Loucy (cell line): ENCODE measurements at regions not wholly inside any gene's neighbourhood (a gene's known extent, or its start where the extent isn't known, plus 50 kb on each side); places are given as distances from the start of the nearest gene placed in this dataset.

Experiments used
- H2AFZ ChIP-seq: fragments of 200-600 bp; sonication (generic); 2 replicates; pipeline ENCODE4 v1.6.0; 2016; ENCODE audit warnings: antibody characterized with exemption, mild to moderate bottlenecking, low read length, moderate library complexity
- H3F3A ChIP-seq: fragments of 200-600 bp; 2 replicates; pipeline ENCODE4 v1.6.0; 2016; ENCODE audit warnings: antibody characterized with exemption, low read depth, mild to moderate bottlenecking
- H3K27me3 ChIP-seq: fragments of 200-600 bp; sonication (generic); 2 replicates; pipeline ENCODE4 v1.6.1; 2014; ENCODE audit warnings: low read length, mild to moderate bottlenecking; ENCODE audit not compliant: insufficient read depth, poor library complexity, severe bottlenecking
- H3K36me3 ChIP-seq: fragments of 200-600 bp; sonication (generic); 2 replicates; pipeline ENCODE4 v1.6.1; 2016; ENCODE audit warnings: low read length; ENCODE audit not compliant: insufficient read depth
- H3K4me1 ChIP-seq: fragments of 200-600 bp; sonication (generic); 2 replicates; pipeline ENCODE4 v1.5.1; 2014; ENCODE audit warnings: low read length, mild to moderate bottlenecking; ENCODE audit not compliant: insufficient read depth, poor library complexity, severe bottlenecking
- H3K4me2 ChIP-seq: fragments of 200-600 bp; sonication (generic); 2 replicates; pipeline ENCODE4 v1.6.0; 2014; ENCODE audit warnings: antibody characterized with exemption, low read length, low read depth, mild to moderate bottlenecking; ENCODE audit not compliant: poor library complexity, severe bottlenecking
- H3K4me3 ChIP-seq: fragments of 200-600 bp; sonication (generic); 2 replicates; pipeline ENCODE4 v1.5.1; 2014; ENCODE audit warnings: low read length, mild to moderate bottlenecking, mixed read lengths; ENCODE audit not compliant: poor library complexity, severe bottlenecking
- H3K79me2 ChIP-seq: fragments of 200-600 bp; sonication (generic); 2 replicates; pipeline ENCODE4 v1.6.1; 2014; ENCODE audit warnings: low read length; ENCODE audit not compliant: insufficient read depth
- H3K9ac ChIP-seq: fragments of 200-600 bp; sonication (generic); 2 replicates; pipeline ENCODE4 v1.6.0; 2014; ENCODE audit warnings: mild to moderate bottlenecking, low read depth, low read length, moderate library complexity; ENCODE audit not compliant: poor library complexity, severe bottlenecking
- H3K9me2 ChIP-seq: fragments of 200-600 bp; sonication (generic); replicated peaks from 2 replicates; pipeline ENCODE4 v1.6.1; 2016; ENCODE audit warnings: low read depth, low read length, mixed read lengths
- H3K9me3 ChIP-seq: fragments of 200-600 bp; sonication (generic); 2 replicates; pipeline ENCODE4 v1.6.1; 2014; ENCODE audit warnings: mild to moderate bottlenecking, antibody characterized with exemption, low read length, low read depth; ENCODE audit not compliant: insufficient read depth
- H4K20me1 ChIP-seq: fragments of 200-600 bp; sonication (generic); 2 replicates; pipeline ENCODE4 v1.6.0; 2014; ENCODE audit warnings: antibody characterized with exemption, low read length, mild to moderate bottlenecking; ENCODE audit not compliant: insufficient read depth, poor library complexity, severe bottlenecking
- CTCF ChIP-seq: fragments of 200-600 bp; sonication (generic); conservative IDR thresholded peaks from 2 replicates; pipeline ENCODE4 v1.5.1; 2014; ENCODE audit warnings: mild to moderate bottlenecking, antibody characterized with exemption, low read length
- EZH2phosphoT487 ChIP-seq: fragments of 200-600 bp; IDR thresholded peaks from 2 replicates; pipeline ENCODE4 v1.6.1; 2018; ENCODE audit warnings: antibody characterized with exemption, mild to moderate bottlenecking, moderate library complexity, borderline replicate concordance

- Histone ChIP-seq H3K27me3 (no peaks in the 10 kb centered on the region), H3K9me3 (no peaks in the 10 kb centered on the region), H3K4me1 (peaks cover 21% of the 10 kb centered on the region), H4K20me1 (no peaks in the 10 kb centered on the region), H3K4me3 (no peak overlapping the region), H3K9ac (peak overlapping the region; percentile 45), H3K79me2 (no peaks in the 10 kb centered on the region), H3F3A (no peaks in the 10 kb centered on the region), H3K36me3 (no peaks in the 10 kb centered on the region), H3K9me2 (no peaks in the 10 kb centered on the region), H3K4me2 (peak overlapping the region; percentile 41), H2AFZ (peak overlapping the region; percentile 81)
- TF ChIP-seq EZH2phosphoT487 (no peak), CTCF (peak; percentile 87)
These were observed 64.0 kb upstream of the HMCN1 start for GRCh38 chr1:185670187-185670627.

GRCh38 chr1:185668013-185668412 is 66.2 kb upstream of the HMCN1 start:
- H4K20me1 ChIP-seq, result no peaks in the 10 kb centered on the region
- no peak overlapping the region for H3K9ac ChIP-seq
- TF ChIP-seq EZH2phosphoT487 (no peak), CTCF (no peak)
- no peaks in the 10 kb centered on the region for H3K9me3 ChIP-seq
- peaks cover 18% of the 10 kb centered on the region for H3K4me1 ChIP-seq
- H3K79me2 ChIP-seq, result no peaks in the 10 kb centered on the region
- no peak overlapping the region for H3K4me3 ChIP-seq
- H2AFZ ChIP-seq, result no peak overlapping the region
- no peaks in the 10 kb centered on the region for H3F3A ChIP-seq
- no peaks in the 10 kb centered on the region for H3K9me2 ChIP-seq
- H3K27me3 ChIP-seq, result no peaks in the 10 kb centered on the region
- no peaks in the 10 kb centered on the region for H3K36me3 ChIP-seq
- H3K4me2 ChIP-seq, result no peak overlapping the region

- Histone ChIP-seq H3K4me1 (peaks cover 15% of the 10 kb centered on the region), H3K9me2 (no peaks in the 10 kb centered on the region), H4K20me1 (no peaks in the 10 kb centered on the region), H3K27me3 (no peaks in the 10 kb centered on the region), H3K9ac (no peak overlapping the region), H3K4me2 (no peak overlapping the region), H3K36me3 (no peaks in the 10 kb centered on the region), H3F3A (no peaks in the 10 kb centered on the region), H3K9me3 (no peaks in the 10 kb centered on the region), H3K79me2 (no peaks in the 10 kb centered on the region), H2AFZ (no peak overlapping the region), H3K4me3 (no peak overlapping the region)
- TF ChIP-seq EZH2phosphoT487 (no peak), CTCF (no peak)
These were observed 67.6 kb upstream of the HMCN1 start for GRCh38 chr1:185666582-185666981.
